ENCODE measurements at regions not wholly inside any gene's neighbourhood (a gene's known extent, or its start where the extent isn't known, plus 50 kb on each side); places are given as distances from the start of the nearest gene placed in this dataset.

GRCh38 chr17:69864462-69864861, 210.6 kb upstream of the KCNJ16 start:
- BruUV-seq (replicated peaks): no TSS peak
- ChIA-PET CTCF (ENCODE audit: low intra/inter-chr PET ratio, low total read pairs) (no interaction called here), POLR2A (no interaction called here)
- no peak overlapping the region for H3K27ac ChIP-seq (ENCODE audit: extremely low read length, insufficient read depth, low read length)
- H3K9ac ChIP-seq (ENCODE audit: insufficient read depth, low read depth, low read length): no peak overlapping the region
- H4K20me1 ChIP-seq (ENCODE audit: insufficient read depth, low read length): no peaks in the 10 kb centered on the region
- no peaks in the 10 kb centered on the region for H3K4me1 ChIP-seq (ENCODE audit: insufficient read depth, low read length)
- in situ Hi-C loops (cut with HindIII; ENCODE audit: extremely low pct_ligation_motif_present, low pct_unique_long_range_greater_than_20kb) (no loop called here), intact Hi-C loops (cut with micrococcal nuclease; ENCODE audit: unreplicated experiment) (no loop called here)
- H3K36me3 ChIP-seq (replicated peaks in 1 of 2; ENCODE audit: control insufficient read depth in 1 of 2, insufficient read depth in 2 of 2, low read length in 2 of 2): no peaks in the 10 kb centered on the region
- no peaks in the 10 kb centered on the region for H3K79me2 ChIP-seq (ENCODE audit: insufficient read depth, low read length)
- ATAC-seq (no peak), DNase-seq (ENCODE audit: low spot score) (no peak), FAIRE-seq (no peak)
- no peaks in the 10 kb centered on the region for H3K27me3 ChIP-seq (ENCODE audit: control insufficient read depth in 1 of 2, insufficient read depth in 2 of 2, low read length in 2 of 2)
- H3K4me2 ChIP-seq (ENCODE audit: low read depth, low read length): no peak overlapping the region
- H3K4me3 ChIP-seq (replicated peaks in 1 of 3; ENCODE audit: insufficient read depth in 1 of 3, low read depth in 2 of 3, low read length in 3 of 3): no peak overlapping the region
- peaks cover 91% of the 10 kb centered on the region for H3K9me3 ChIP-seq (ENCODE audit: low read length)
- H2AFZ ChIP-seq (ENCODE audit: low read length): no peak overlapping the region
- 5% methylated on average over 2 of the region's 2 CpGs for WGBS (ENCODE audit: low lambda C conversion rate)
- no peak for TF ChIP-seq ZNF619 (CRISPR knock-in tag; IDR thresholded peaks at IDR 0.05)
- TF ChIP-seq NFE2 (CRISPR knock-in tag; IDR thresholded peaks at IDR 0.05): no peak
- TF ChIP-seq ZNF331 (CRISPR knock-in tag; IDR thresholded peaks at IDR 0.05): no peak
- no peak for TF ChIP-seq SMARCC2 (IDR thresholded peaks at IDR 0.05)
- TF ChIP-seq RXRA (CRISPR knock-in tag; IDR thresholded peaks at IDR 0.05): no peak
- TF ChIP-seq KIAA2018 (CRISPR knock-in tag; IDR thresholded peaks at IDR 0.05; ENCODE audit: borderline replicate concordance): no peak
- no peak for TF ChIP-seq NFYC (CRISPR knock-in tag; IDR thresholded peaks at IDR 0.05)
- TF ChIP-seq YEATS4 (CRISPR knock-in tag; IDR thresholded peaks at IDR 0.05; ENCODE audit: borderline replicate concordance): no peak
- no peak for TF ChIP-seq ZNF281 (CRISPR knock-in tag; IDR thresholded peaks at IDR 0.05; ENCODE audit: borderline replicate concordance)
- no peak for TF ChIP-seq ZNF468 (CRISPR knock-in tag; IDR thresholded peaks at IDR 0.05)
- TF ChIP-seq EHMT2 (IDR thresholded peaks at IDR 0.05; ENCODE audit: borderline replicate concordance, low read depth, low read length): no peak
- TF ChIP-seq ZZZ3 (CRISPR knock-in tag; IDR thresholded peaks at IDR 0.05; ENCODE audit: borderline replicate concordance): no peak
- no peak for TF ChIP-seq IRF9 (CRISPR knock-in tag; IDR thresholded peaks at IDR 0.05; ENCODE audit: borderline replicate concordance)
- no peak for TF ChIP-seq FOXO1 (CRISPR knock-in tag; IDR thresholded peaks at IDR 0.05)
- TF ChIP-seq ARID2 (CRISPR knock-in tag; IDR thresholded peaks at IDR 0.05; ENCODE audit: borderline replicate concordance): no peak

All from HepG2 (cell line).